IMR-90 (cell line): ENCODE measurements at regions not wholly inside any gene's neighbourhood (a gene's known extent, or its start where the extent isn't known, plus 50 kb on each side); places are given as distances from the start of the nearest gene placed in this dataset.

Experiments used
- ATAC-seq: fragments of 200-7000 bp; cut with Tn5 transposase; 2 replicates; pipeline ENCODE4 v1.9.1; 2020; ENCODE audit warnings: low read depth, mild to moderate bottlenecking, moderate library complexity
- BruUV-seq: library from RNA; stranded (reverse); fragments of 400-500 nt; replicated peaks from 2 replicates; lab custom pipeline; 2021; lab: Mats Ljungman, UMichigan
- CTCF ChIA-PET: fragments of 300-600 bp; formaldehyde crosslinking; extraction: SDS; loops from one replicate; lab custom pipeline; 2021; ENCODE audit warnings: antibody characterized with exemption; lab: Yijun Ruan, JAX
- POLR2A ChIA-PET: fragments of 300-600 bp; sonication (Branson Sonifier 250); formaldehyde crosslinking; loops from one replicate; lab custom pipeline; 2022; ENCODE audit warnings: antibody characterized with exemption; ENCODE audit not compliant: unreplicated experiment; lab: Charles Lee
- DNase-seq: peaks from one replicate; pipeline ENCODE4 v3.0.0; 2013
- H2AFZ ChIP-seq: replicated peaks from 2 replicates; pipeline ENCODE3; 2013; ENCODE audit warnings: low read length, mild to moderate bottlenecking; ENCODE audit not compliant: poor library complexity
- H2AK5ac ChIP-seq: 2 replicates; pipeline ENCODE4 v1.6.1; 2013; ENCODE audit warnings: low read depth, low read length, inconsistent platforms
- H2AK9ac ChIP-seq: replicated peaks from 2 replicates; pipeline ENCODE3; 2013; ENCODE audit warnings: mild to moderate bottlenecking, low read depth, low read length, moderate library complexity; ENCODE audit not compliant: poor library complexity
- H2BK120ac ChIP-seq: 2 replicates; pipeline ENCODE4 v1.6.1; 2013; ENCODE audit warnings: low read depth, low read length, inconsistent platforms
- H2BK15ac ChIP-seq: 3 replicates; pipeline ENCODE4 v1.6.1; 2013; ENCODE audit warnings: low read depth, low read length, inconsistent platforms
- H2BK20ac ChIP-seq: 2 replicates; pipeline ENCODE4 v1.6.1; 2013; ENCODE audit warnings: low read depth, mild to moderate bottlenecking, inconsistent platforms, low read length, moderate library complexity
- H2BK5ac ChIP-seq: 2 replicates; pipeline ENCODE4 v1.6.1; 2013; ENCODE audit warnings: mild to moderate bottlenecking, low read depth, low read length, inconsistent platforms; ENCODE audit not compliant: poor library complexity, severe bottlenecking
- H3K14ac ChIP-seq: replicated peaks from 2 replicates; pipeline ENCODE4 v1.6.1; 2013; ENCODE audit warnings: low read depth, low read length, inconsistent platforms
- H3K18ac ChIP-seq: 2 replicates; pipeline ENCODE4 v1.6.1; 2013; ENCODE audit warnings: low read depth, low read length, control low read depth
- H3K23ac ChIP-seq: 2 replicates; pipeline ENCODE4 v1.6.1; 2013; ENCODE audit warnings: low read depth, low read length, inconsistent platforms
- H3K27ac ChIP-seq: 2 replicates; pipeline ENCODE4 v1.5.1; 2013; ENCODE audit warnings: mild to moderate bottlenecking, control low read depth, low read length; ENCODE audit not compliant: insufficient read depth
- H3K27me3 ChIP-seq: 2 replicates; pipeline ENCODE4 v1.6.1; 2013; ENCODE audit warnings: low read length; ENCODE audit not compliant: control insufficient read depth, insufficient read depth
- H3K36me3 ChIP-seq: 2 replicates; pipeline ENCODE4 v1.6.1; 2013; ENCODE audit warnings: low read length, mixed read lengths; ENCODE audit not compliant: control insufficient read depth, insufficient read depth
- H3K4ac ChIP-seq: 2 replicates; pipeline ENCODE4 v1.6.1; 2013; ENCODE audit warnings: low read depth, low read length, inconsistent platforms
- H3K4me1 ChIP-seq: 2 replicates; pipeline ENCODE4 v1.6.1; 2013; ENCODE audit warnings: low read length, mixed read lengths; ENCODE audit not compliant: control insufficient read depth, insufficient read depth
- H3K4me2 ChIP-seq: 2 replicates; pipeline ENCODE4 v1.6.1; 2013; ENCODE audit warnings: low read depth, mild to moderate bottlenecking, control low read depth, low read length, moderate library complexity
- H3K4me3 ChIP-seq: 2 replicates; pipeline ENCODE4 v1.5.1; 2013; ENCODE audit warnings: low read depth, mild to moderate bottlenecking, control low read depth, low read length, moderate library complexity; ENCODE audit not compliant: insufficient read depth
- H3K56ac ChIP-seq: 2 replicates; pipeline ENCODE4 v1.6.1; 2013; ENCODE audit warnings: low read length, inconsistent platforms; ENCODE audit not compliant: insufficient read depth; ENCODE audit errors: extremely low read depth
- H3K79me1 ChIP-seq, 2 experiments: 2 replicates each; pipeline ENCODE4 v1.6.1; 2013; ENCODE audit warnings: low read length in 2 of 2, inconsistent platforms in 1 of 2, low read depth in 1 of 2
- H3K9ac ChIP-seq: 2 replicates; pipeline ENCODE4 v1.6.1; 2013; ENCODE audit warnings: low read depth, low read length, control low read depth
- H3K9me1 ChIP-seq: 2 replicates; pipeline ENCODE4 v1.6.1; 2013; ENCODE audit warnings: low read length, inconsistent platforms; ENCODE audit not compliant: insufficient read depth
- H3K9me3 ChIP-seq: 2 replicates; pipeline ENCODE4 v1.6.1; 2013; ENCODE audit warnings: low read length; ENCODE audit not compliant: control insufficient read depth, insufficient read depth
- H4K20me1 ChIP-seq: 2 replicates; pipeline ENCODE4 v1.6.1; 2013; ENCODE audit warnings: low read length, inconsistent platforms; ENCODE audit not compliant: insufficient read depth
- H4K5ac ChIP-seq: 2 replicates; pipeline ENCODE4 v1.6.1; 2013; ENCODE audit warnings: mild to moderate bottlenecking, low read depth, low read length, control low read depth
- H4K8ac ChIP-seq, 2 experiments: 2 replicates each; pipeline ENCODE4 v1.6.1; 2013; ENCODE audit warnings: low read depth in 2 of 2, low read length in 2 of 2, control low read depth in 1 of 2, inconsistent platforms in 1 of 2
- H4K91ac ChIP-seq: 2 replicates; pipeline ENCODE4 v1.6.1; 2013; ENCODE audit warnings: low read depth, low read length, inconsistent platforms; ENCODE audit not compliant: insufficient read depth
- MAZ ChIP-seq: IDR thresholded peaks from 2 replicates; pipeline ENCODE4 v1.6.1; 2012; ENCODE audit warnings: low read depth, mild to moderate bottlenecking, low read length, improper control_type of control experiment, moderate library complexity, borderline replicate concordance
- NFE2L2 ChIP-seq: fragments of 150-350 bp; IDR thresholded peaks from 2 replicates; pipeline ENCODE4 v1.6.1; 2016; ENCODE audit warnings: low read depth, mild to moderate bottlenecking, low read length
- RCOR1 ChIP-seq: IDR thresholded peaks from 2 replicates; pipeline ENCODE4 v1.6.1; 2012; ENCODE audit warnings: mild to moderate bottlenecking, low read length, improper control_type of control experiment; ENCODE audit not compliant: insufficient replicate concordance
- SMC3 ChIP-seq: fragments of 150-350 bp; IDR thresholded peaks from 2 replicates; pipeline ENCODE4 v1.6.1; 2016; ENCODE audit warnings: low read depth, mild to moderate bottlenecking, antibody characterized with exemption, low read length, moderate library complexity
- whole genome bisulfite sequencing, 2 experiments: methylation state at CpG; one replicate each; pipeline versions ENCODE4 v1.1.5 to v1.1.7; 2013; ENCODE audit warnings: missing lambda C conversion rate in 2 of 2; ENCODE audit not compliant: insufficient read length in 1 of 2; ENCODE audit errors: extremely low coverage in 2 of 2; 5-methylcytosine and 5-hydroxymethylcytosine counted together
- dilution Hi-C: fragments of 300-500 bp; cut with HindIII; formaldehyde crosslinking; loops from one replicate; pipeline ENCODE4 v1.14.3; 2018; ENCODE audit warnings: low sequenced_read_pairs; ENCODE audit not compliant: unreplicated experiment
- in situ Hi-C: fragments of 300-500 bp; cut with MboI; formaldehyde crosslinking; loops from 3 replicates; pipeline ENCODE4 v1.14.3; 2019; ENCODE audit warnings: low sequenced_read_pairs, inconsistent platforms, mixed read lengths
- intact Hi-C: fragments of 100-400 bp; cut with micrococcal nuclease; formaldehyde crosslinking; loops from 2 replicates; pipeline ENCODE4 v1.10.0; 2022

- TF ChIP-seq MAZ (no peak), NFE2L2 (no peak), SMC3 (no peak), RCOR1 (no peak)
- no peak overlapping the region for H3K56ac ChIP-seq
- H3K4ac ChIP-seq = no peak overlapping the region
- POLR2A ChIA-PET = no interaction called here
- intact Hi-C loops (no loop called here), dilution Hi-C loops (no loop called here), in situ Hi-C loops (no loop called here)
- H3K36me3 ChIP-seq = no peaks in the 10 kb centered on the region
- H3K9ac ChIP-seq = no peak overlapping the region
- no peak overlapping the region for H3K18ac ChIP-seq
- no peaks in the 10 kb centered on the region for H3K4me1 ChIP-seq
- no peak for ATAC-seq
- H4K91ac ChIP-seq = no peak overlapping the region
- no peak overlapping the region for H2BK120ac ChIP-seq
- CTCF ChIA-PET = no interaction called here
- no peak overlapping the region for H2AFZ ChIP-seq
- BruUV-seq = no TSS peak
- no peaks in the 10 kb centered on the region for H3K79me1 ChIP-seq
- H2BK15ac ChIP-seq = no peak overlapping the region
- no peak overlapping the region for H2BK20ac ChIP-seq
- no peak for DNase-seq
- no peaks in the 10 kb centered on the region for H4K20me1 ChIP-seq
- no peak overlapping the region for H4K8ac ChIP-seq
- peaks cover 3% of the 10 kb centered on the region; the same call in 1 of the 2 replicates for H3K9me3 ChIP-seq
- no peak overlapping the region for H3K23ac ChIP-seq
- no peak overlapping the region for H4K5ac ChIP-seq
- no peak overlapping the region for H3K27ac ChIP-seq
- H3K4me2 ChIP-seq = no peak overlapping the region
- no CpG with 5 or more reads among the region's 1 CpG for WGBS, 2 experiments
- H3K27me3 ChIP-seq = no peaks in the 10 kb centered on the region; the same call in 1 of the 2 replicates
- no peaks in the 10 kb centered on the region for H3K9me1 ChIP-seq
- no peak overlapping the region for H3K4me3 ChIP-seq
- no peak overlapping the region for H3K14ac ChIP-seq
- no peak overlapping the region for H2AK9ac ChIP-seq
- H2AK5ac ChIP-seq = no peak overlapping the region
- H2BK5ac ChIP-seq = no peak overlapping the region
Measured at GRCh38 chr3:28949580-28949979, 331.3 kb upstream of the RBMS3 start.
